ENCODE measurements at regions not wholly inside any gene's neighbourhood (a gene's known extent, or its start where the extent isn't known, plus 50 kb on each side); places are given as distances from the start of the nearest gene placed in this dataset.

DNA sequence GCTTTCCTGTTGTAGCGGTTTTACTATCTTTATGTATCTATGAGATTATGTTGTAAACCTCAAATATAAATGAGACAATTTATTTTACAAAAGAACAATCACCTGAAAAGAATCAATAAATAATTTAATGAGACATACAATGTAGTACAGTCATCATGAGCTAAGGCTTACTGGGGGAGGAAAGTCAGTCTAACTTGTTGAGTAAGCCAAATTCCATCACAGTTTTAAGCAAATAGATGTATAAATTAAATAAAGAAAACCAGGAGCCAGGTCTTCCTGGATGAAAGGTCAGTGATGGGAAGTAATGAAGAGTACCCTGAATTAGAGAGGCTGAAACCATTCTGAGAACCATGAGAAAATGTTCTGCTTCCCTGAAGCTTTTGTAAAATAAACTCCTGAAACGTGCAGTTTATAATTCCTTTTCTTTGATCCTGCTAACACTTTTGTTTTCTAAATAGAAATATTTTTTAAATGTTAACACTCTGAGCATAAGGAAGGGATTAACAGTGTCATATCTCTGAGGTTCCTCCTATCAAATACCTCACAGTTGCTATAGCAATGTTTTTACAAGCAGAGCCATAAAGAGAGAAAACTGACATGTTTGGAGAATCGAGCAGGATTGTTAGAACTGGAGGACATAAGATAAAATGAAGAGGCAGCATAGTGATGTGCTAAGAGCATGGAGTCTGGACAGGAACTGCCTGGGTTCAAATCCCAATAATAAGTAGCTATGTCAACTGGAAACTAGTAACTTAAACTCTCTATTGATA, 444.9 kb upstream of the FOXG1 start:
- ChIA-PET POLR2A (no interaction called here), CTCF (no interaction called here)
- DNase-seq (ENCODE audit: low read depth, low spot score) = no peak
- TF ChIP-seq, protein P1, sequence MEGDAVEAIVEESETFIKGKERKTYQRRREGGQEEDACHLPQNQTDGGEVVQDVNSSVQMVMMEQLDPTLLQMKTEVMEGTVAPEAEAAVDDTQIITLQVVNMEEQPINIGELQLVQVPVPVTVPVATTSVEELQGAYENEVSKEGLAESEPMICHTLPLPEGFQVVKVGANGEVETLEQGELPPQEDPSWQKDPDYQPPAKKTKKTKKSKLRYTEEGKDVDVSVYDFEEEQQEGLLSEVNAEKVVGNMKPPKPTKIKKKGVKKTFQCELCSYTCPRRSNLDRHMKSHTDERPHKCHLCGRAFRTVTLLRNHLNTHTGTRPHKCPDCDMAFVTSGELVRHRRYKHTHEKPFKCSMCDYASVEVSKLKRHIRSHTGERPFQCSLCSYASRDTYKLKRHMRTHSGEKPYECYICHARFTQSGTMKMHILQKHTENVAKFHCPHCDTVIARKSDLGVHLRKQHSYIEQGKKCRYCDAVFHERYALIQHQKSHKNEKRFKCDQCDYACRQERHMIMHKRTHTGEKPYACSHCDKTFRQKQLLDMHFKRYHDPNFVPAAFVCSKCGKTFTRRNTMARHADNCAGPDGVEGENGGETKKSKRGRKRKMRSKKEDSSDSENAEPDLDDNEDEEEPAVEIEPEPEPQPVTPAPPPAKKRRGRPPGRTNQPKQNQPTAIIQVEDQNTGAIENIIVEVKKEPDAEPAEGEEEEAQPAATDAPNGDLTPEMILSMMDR (IDR thresholded peaks at IDR 0.05; ENCODE audit: low read depth, low read length) = no peak
- Histone ChIP-seq H3K27ac (ENCODE audit: low read depth, low read length) (no peak overlapping the region), H3K9me3 (ENCODE audit: control insufficient read depth, insufficient read depth, low read length) (peaks cover 5% of the 10 kb centered on the region), H3K27me3 (ENCODE audit: control insufficient read depth, insufficient read depth, low read length) (no peaks in the 10 kb centered on the region), H3K4me3 (ENCODE audit: low read depth, low read length) (no peak overlapping the region)

DNA sequence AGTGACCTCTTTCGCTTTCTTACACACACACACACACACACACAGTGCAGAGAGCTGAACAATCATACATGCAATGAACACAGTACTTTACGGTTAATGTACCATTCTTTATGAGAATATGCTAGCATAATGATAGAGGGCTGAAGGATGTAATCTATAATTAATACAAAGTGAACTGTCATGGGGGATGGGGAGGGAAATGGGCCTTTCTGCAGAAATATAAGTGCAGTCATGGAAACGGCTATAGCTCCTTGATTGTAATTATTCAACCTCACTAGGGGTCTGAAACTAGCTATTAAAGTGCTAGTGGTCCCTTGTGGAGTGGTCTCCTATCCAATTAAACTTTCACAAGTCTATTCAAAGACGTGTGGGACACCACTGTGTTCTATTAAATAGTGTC, 443.2 kb upstream of the FOXG1 start:
- H3K27me3 ChIP-seq (ENCODE audit: control insufficient read depth, insufficient read depth, low read length) = no peaks in the 10 kb centered on the region
- ChIA-PET POLR2A (no interaction called here), CTCF (no interaction called here)
- no peak overlapping the region for H3K4me3 ChIP-seq (ENCODE audit: low read depth, low read length)
- no peak overlapping the region for H3K27ac ChIP-seq (ENCODE audit: low read depth, low read length)
- H3K9me3 ChIP-seq (ENCODE audit: control insufficient read depth, insufficient read depth, low read length) = peaks cover 4% of the 10 kb centered on the region; the same call in 1 of the 2 replicates
- DNase-seq (ENCODE audit: low read depth, low spot score) = no peak
- TF ChIP-seq, protein P1 (IDR thresholded peaks at IDR 0.05; ENCODE audit: low read depth, low read length) = no peak

DNA sequence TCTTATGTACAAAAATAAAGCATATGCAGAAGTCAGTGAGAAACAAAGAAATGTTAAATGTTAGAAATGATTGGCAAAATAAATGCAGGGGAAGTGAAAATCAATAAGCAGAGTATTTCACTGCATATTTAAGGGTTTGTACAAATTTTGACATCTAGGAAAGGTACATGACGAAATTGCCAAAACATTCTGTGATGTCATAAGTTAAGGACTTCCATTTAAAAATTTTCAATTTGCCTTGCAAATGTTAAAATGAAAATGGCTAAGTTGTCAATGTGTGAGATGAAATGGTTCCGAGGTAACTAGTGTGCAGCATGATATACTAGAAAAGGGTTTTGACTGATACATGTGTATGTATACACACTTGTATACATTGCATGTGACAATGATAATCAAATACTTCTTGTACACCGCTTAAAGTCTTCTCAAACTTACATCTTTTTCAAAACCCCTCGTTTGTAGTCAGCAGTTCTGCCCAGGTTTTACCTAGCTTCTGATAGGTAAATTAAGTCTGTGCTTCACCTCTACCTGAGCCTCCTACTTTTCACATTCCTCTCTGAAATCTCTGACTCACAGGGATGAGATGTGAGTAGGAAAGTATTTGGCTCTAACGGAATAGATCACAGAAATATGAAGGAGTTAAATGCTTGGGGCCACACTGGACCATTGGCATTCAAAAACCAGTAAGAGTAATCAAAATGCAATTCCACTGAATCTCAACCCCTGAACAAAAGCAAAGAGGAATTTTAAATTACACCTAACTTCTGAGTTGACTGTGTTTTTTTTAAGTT, 442.4 kb upstream of the FOXG1 start:
- no peaks in the 10 kb centered on the region for H3K27me3 ChIP-seq (ENCODE audit: control insufficient read depth, insufficient read depth, low read length)
- no peak for DNase-seq (ENCODE audit: low read depth, low spot score)
- ChIA-PET CTCF (no interaction called here), POLR2A (no interaction called here)
- H3K4me3 ChIP-seq (ENCODE audit: low read depth, low read length) = no peak overlapping the region
- peaks cover 5% of the 10 kb centered on the region; the same call in 1 of the 2 replicates for H3K9me3 ChIP-seq (ENCODE audit: control insufficient read depth, insufficient read depth, low read length)
- H3K27ac ChIP-seq (ENCODE audit: low read depth, low read length) = no peak overlapping the region
- TF ChIP-seq, protein P1 (IDR thresholded peaks at IDR 0.05; ENCODE audit: low read depth, low read length) = no peak

DNA sequence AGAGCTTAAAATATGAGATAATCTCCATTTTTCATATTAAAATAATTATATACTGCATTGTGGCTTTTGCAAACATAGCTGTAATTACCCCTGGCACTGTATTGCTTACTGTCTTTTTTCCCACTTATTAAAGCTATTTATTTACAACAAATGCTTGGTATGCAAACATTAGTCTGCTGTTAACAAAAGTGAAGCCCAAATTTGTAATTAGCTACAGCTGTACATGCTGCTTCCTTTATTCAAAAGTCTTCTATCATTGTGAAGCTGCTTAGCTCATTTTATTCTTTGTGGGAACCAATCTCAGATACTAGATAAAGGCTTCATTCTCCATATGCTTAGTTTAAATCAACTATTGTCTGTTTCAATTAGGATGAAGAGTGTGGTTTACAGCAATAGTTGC, 425.8 kb upstream of the FOXG1 start:
- no peak for DNase-seq (ENCODE audit: low read depth, low spot score)
- H3K4me3 ChIP-seq (ENCODE audit: low read depth, low read length) = no peak overlapping the region
- ChIA-PET POLR2A (no interaction called here), CTCF (no interaction called here)
- H3K9me3 ChIP-seq (ENCODE audit: control insufficient read depth, insufficient read depth, low read length) = no peaks in the 10 kb centered on the region; the same call in 1 of the 2 replicates
- no peak overlapping the region for H3K27ac ChIP-seq (ENCODE audit: low read depth, low read length)
- H3K27me3 ChIP-seq (ENCODE audit: control insufficient read depth, insufficient read depth, low read length) = no peaks in the 10 kb centered on the region
- TF ChIP-seq, protein P1 (IDR thresholded peaks at IDR 0.05; ENCODE audit: low read depth, low read length) = no peak

DNA sequence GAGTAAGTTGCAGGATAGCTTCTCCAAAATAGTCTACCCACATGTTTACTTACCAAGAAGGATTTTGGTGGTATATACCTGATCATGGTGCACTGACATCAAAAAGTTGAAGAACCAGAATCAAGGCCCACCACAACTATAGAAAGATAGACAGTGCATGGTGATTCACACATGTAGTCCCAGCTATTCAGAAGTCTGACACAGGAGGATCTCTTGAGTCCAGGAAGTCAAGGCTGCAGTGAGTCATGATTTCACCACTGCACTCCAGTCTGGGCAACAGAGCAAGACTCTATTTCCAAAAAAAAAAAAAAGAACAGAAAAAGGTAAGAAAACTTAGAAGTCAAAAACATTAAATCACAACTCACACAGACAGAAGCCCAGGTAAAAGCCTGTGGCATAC, 422.2 kb upstream of the FOXG1 start:
- H3K27ac ChIP-seq (ENCODE audit: low read depth, low read length) = no peak overlapping the region
- POLR2A ChIA-PET = no interaction called here
- no peaks in the 10 kb centered on the region for H3K27me3 ChIP-seq (ENCODE audit: control insufficient read depth, insufficient read depth, low read length)
- no peak overlapping the region for H3K4me3 ChIP-seq (ENCODE audit: low read depth, low read length)
- CTCF ChIA-PET = no interaction called here
- H3K9me3 ChIP-seq (ENCODE audit: control insufficient read depth, insufficient read depth, low read length) = peaks cover 7% of the 10 kb centered on the region
- TF ChIP-seq, protein P1 (IDR thresholded peaks at IDR 0.05; ENCODE audit: low read depth, low read length) = no peak
- DNase-seq (ENCODE audit: low read depth, low spot score) = no peak
